ENCODE measurements at regions not wholly inside any gene's neighbourhood (a gene's known extent, or its start where the extent isn't known, plus 50 kb on each side); places are given as distances from the start of the nearest gene placed in this dataset.

DNA sequence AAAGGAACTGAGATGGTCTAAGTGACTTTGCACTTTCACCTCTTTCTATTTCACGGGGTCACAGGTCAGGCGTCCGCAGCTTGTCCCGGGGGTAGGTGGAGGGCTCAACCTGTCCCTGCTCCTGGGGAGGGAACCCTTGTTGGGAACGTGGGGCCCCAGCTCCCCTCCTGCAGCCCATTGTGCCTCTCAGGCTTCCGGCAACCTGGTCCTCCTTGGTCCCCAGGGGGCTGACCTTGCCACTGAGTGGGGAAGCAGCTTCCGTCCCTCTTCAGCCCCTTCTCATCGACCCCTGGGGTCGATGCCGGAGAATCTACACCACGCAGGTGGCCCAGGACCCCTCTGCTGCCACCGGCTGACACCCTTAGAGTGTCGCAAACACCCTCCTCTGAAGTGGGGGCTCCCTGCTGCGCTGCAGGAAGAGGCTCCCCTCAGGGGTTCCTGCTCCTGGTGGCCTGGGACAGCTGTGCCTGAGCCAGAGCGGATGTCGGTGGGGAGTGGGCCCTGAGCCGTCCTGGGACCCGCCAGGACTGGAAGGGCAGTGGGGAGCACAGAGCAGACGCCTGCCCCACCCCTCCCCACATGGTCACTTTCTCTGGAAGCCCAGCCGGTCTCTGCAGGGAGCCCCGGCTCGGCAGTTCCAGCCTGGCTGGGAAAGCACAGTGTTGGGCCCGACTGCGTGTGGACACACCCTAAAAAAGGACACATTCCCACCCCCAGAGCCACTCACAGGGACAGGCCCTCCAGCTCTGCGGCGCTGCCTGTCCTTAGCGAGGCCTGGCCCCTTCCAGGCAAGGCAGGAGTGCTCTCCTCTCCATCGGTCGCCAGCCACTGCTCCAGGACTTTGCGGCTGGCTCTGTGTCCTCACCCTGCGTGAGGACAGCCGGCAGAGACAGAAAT, 357.5 kb upstream of the SHH start:
- Histone ChIP-seq H3K27me3 (replicated peaks; ENCODE audit: control insufficient read depth, insufficient read depth, low read length) (no peaks in the 10 kb centered on the region), H3K4me1 (no peaks in the 10 kb centered on the region), H3K9me3 (no peaks in the 10 kb centered on the region), H3K4me3 (ENCODE audit: low read depth, low read length) (no peak overlapping the region), H3K36me3 (ENCODE audit: control insufficient read depth, insufficient read depth, low read length) (no peaks in the 10 kb centered on the region)
- ChIA-PET CTCF (no interaction called here), POLR2A (no interaction called here)
- peak in 1 of 2 experiments; percentile 23 for DNase-seq
- BruUV-seq (replicated peaks): no TSS peak
- Mint-ChIP-seq H3K27ac (ENCODE audit: unreplicated experiment) (no peak overlapping the region), H3K9me3 (ENCODE audit: unreplicated experiment) (no peaks in the 10 kb centered on the region), H3K36me3 (ENCODE audit: insufficient read depth, unreplicated experiment) (no peaks in the 10 kb centered on the region), H3K4me1 (ENCODE audit: low read depth, unreplicated experiment) (no peaks in the 10 kb centered on the region), H3K4me3 (ENCODE audit: unreplicated experiment) (no peak overlapping the region), H3K27me3 (ENCODE audit: insufficient read depth, unreplicated experiment) (peaks cover 3% of the 10 kb centered on the region)
- intact Hi-C loops (cut with micrococcal nuclease; ENCODE audit: unreplicated experiment): no loop called here
- TF ChIP-seq, protein P1, sequence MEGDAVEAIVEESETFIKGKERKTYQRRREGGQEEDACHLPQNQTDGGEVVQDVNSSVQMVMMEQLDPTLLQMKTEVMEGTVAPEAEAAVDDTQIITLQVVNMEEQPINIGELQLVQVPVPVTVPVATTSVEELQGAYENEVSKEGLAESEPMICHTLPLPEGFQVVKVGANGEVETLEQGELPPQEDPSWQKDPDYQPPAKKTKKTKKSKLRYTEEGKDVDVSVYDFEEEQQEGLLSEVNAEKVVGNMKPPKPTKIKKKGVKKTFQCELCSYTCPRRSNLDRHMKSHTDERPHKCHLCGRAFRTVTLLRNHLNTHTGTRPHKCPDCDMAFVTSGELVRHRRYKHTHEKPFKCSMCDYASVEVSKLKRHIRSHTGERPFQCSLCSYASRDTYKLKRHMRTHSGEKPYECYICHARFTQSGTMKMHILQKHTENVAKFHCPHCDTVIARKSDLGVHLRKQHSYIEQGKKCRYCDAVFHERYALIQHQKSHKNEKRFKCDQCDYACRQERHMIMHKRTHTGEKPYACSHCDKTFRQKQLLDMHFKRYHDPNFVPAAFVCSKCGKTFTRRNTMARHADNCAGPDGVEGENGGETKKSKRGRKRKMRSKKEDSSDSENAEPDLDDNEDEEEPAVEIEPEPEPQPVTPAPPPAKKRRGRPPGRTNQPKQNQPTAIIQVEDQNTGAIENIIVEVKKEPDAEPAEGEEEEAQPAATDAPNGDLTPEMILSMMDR (IDR thresholded peaks at IDR 0.05; ENCODE audit: insufficient read depth in 1 of 2, low read depth in 1 of 2, low read length in 1 of 2, severe bottlenecking in 1 of 2, unreplicated experiment in 1 of 2): no peak

DNA sequence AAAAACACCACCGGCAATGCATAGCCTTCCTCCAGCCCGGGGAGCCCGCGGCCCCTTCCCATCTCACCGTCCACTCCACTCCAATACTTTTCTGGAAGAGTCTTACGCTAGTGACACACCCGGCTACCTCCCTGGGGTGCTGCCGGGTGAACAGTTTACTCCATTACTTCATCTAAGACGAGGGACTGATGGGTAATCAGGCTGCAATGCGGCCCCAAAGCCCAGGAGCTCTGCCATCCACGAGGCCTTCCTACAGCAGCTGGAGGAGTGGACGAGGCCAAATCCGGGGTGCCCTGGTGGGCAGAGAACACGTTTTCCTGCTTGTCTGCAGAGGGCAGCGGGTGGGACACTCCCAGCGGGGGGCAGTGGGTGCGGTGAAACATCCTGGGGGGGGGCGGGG, 356.2 kb upstream of the SHH start:
- no peaks in the 10 kb centered on the region for H3K4me1 ChIP-seq
- BruUV-seq (replicated peaks): no TSS peak
- H3K27me3 ChIP-seq (replicated peaks; ENCODE audit: control insufficient read depth, insufficient read depth, low read length): no peaks in the 10 kb centered on the region
- CTCF ChIA-PET: no interaction called here
- H3K36me3 ChIP-seq (ENCODE audit: control insufficient read depth, insufficient read depth, low read length): no peaks in the 10 kb centered on the region
- no peak overlapping the region for H3K27ac Mint-ChIP-seq (ENCODE audit: unreplicated experiment)
- no peaks in the 10 kb centered on the region for H3K9me3 ChIP-seq
- intact Hi-C loops (cut with micrococcal nuclease; ENCODE audit: unreplicated experiment): no loop called here
- H3K4me3 Mint-ChIP-seq (ENCODE audit: unreplicated experiment): no peak overlapping the region
- no peaks in the 10 kb centered on the region for H3K4me1 Mint-ChIP-seq (ENCODE audit: low read depth, unreplicated experiment)
- no peak for DNase-seq
- POLR2A ChIA-PET: no interaction called here
- H3K9me3 Mint-ChIP-seq (ENCODE audit: unreplicated experiment): no peaks in the 10 kb centered on the region
- TF ChIP-seq, protein P1 (IDR thresholded peaks at IDR 0.05; ENCODE audit: insufficient read depth in 1 of 2, low read depth in 1 of 2, low read length in 1 of 2, severe bottlenecking in 1 of 2, unreplicated experiment in 1 of 2): no peak
- H3K36me3 Mint-ChIP-seq (ENCODE audit: insufficient read depth, unreplicated experiment): no peaks in the 10 kb centered on the region
- no peak overlapping the region for H3K4me3 ChIP-seq (ENCODE audit: low read depth, low read length)
- peaks cover 8% of the 10 kb centered on the region for H3K27me3 Mint-ChIP-seq (ENCODE audit: insufficient read depth, unreplicated experiment)

DNA sequence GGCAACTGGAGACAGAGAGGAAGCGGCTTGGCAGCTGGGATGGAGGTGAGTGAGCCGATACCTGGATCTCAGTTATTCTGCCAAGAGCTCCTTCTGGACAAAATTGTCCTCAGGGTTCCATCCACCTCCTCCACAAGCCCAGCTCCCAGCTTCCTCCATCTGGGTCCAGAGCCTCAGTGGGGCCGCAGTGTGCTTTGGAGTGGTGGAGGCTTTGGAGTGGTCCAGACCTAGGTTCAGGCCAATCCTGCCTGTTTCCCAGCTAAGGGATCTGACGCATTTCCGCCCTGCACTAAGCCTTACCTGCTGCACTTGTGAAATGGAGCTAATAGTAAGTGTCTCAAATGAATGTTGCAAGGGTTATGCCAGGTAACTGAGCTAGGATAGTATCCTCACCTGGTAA, 355.7 kb upstream of the SHH start:
- no TSS peak for BruUV-seq (replicated peaks)
- Mint-ChIP-seq H3K4me1 (ENCODE audit: low read depth, unreplicated experiment) (no peaks in the 10 kb centered on the region), H3K36me3 (ENCODE audit: insufficient read depth, unreplicated experiment) (no peaks in the 10 kb centered on the region), H3K27me3 (ENCODE audit: insufficient read depth, unreplicated experiment) (peaks cover 10% of the 10 kb centered on the region), H3K9me3 (ENCODE audit: unreplicated experiment) (no peaks in the 10 kb centered on the region), H3K4me3 (ENCODE audit: unreplicated experiment) (no peak overlapping the region), H3K27ac (ENCODE audit: unreplicated experiment) (no peak overlapping the region)
- POLR2A ChIA-PET: no interaction called here
- H3K4me3 ChIP-seq (ENCODE audit: low read depth, low read length): no peak overlapping the region
- no peaks in the 10 kb centered on the region for H3K4me1 ChIP-seq
- CTCF ChIA-PET: no interaction called here
- TF ChIP-seq, protein P1 (IDR thresholded peaks at IDR 0.05; ENCODE audit: insufficient read depth in 1 of 2, low read depth in 1 of 2, low read length in 1 of 2, severe bottlenecking in 1 of 2, unreplicated experiment in 1 of 2): no peak
- intact Hi-C loops (cut with micrococcal nuclease; ENCODE audit: unreplicated experiment): no loop called here
- no peaks in the 10 kb centered on the region for H3K27me3 ChIP-seq (replicated peaks; ENCODE audit: control insufficient read depth, insufficient read depth, low read length)
- no peaks in the 10 kb centered on the region for H3K36me3 ChIP-seq (ENCODE audit: control insufficient read depth, insufficient read depth, low read length)
- no peak for DNase-seq
- no peaks in the 10 kb centered on the region for H3K9me3 ChIP-seq
